Activated CD4-positive, alpha-beta T cell treated with anti-CD3 and anti-CD28 coated beads, Interleukin-2, amount 50 U/mL, for 48 hours (primary cell): ENCODE measurements at regions not wholly inside any gene's neighbourhood (a gene's known extent, or its start where the extent isn't known, plus 50 kb on each side); places are given as distances from the start of the nearest gene placed in this dataset.
"Not testable (repeated sequence)": the region's sequence is repeated elsewhere in the genome, so short reads cannot be mapped to it uniquely, and the experiment has no call there.

Experiments used
- DNase-seq, 2 experiments: peaks; one replicate each; pipeline ENCODE4 v3.0.0-alpha.2; 2020

DNA sequence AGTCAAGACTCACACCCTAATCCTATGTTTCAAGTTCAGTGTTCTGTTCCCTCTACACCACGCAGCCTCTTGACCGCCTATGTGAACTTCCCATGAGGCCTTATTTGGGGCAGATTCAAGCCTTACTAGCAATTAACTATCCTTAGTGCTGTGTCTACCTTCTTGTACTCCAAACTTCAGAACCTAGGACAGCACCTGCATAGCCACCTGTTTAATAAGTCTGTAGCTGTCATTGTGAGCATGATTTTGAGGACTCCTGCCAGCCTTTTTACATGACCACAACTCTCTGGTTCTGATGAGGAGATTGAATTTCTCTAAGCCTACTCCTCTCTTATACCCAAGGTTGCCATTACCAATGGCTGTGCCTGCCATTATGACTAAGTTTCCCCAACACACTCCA lies 50.8 kb upstream of the PCSK1 start:
- DNase-seq = no peak

DNA sequence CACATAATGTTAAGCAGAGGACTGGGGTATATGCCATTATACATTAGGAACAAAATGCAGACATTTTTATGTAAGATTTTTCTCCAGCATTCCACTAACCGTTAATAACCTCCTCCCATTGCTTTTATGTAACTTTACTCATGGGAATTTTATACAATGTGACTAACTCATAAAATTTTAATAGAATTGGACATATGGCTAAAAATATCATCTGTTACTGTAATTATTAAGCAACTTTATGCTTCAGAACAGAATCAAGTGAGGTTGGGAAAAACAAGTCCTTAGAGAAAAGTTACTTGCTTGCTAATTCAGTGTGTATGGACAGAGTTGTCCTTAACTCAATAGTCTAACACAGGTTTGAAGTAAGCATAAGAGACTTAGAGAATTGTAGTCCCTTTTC lies 54.8 kb upstream of the PCSK1 start:
- DNase-seq = no peak

DNA sequence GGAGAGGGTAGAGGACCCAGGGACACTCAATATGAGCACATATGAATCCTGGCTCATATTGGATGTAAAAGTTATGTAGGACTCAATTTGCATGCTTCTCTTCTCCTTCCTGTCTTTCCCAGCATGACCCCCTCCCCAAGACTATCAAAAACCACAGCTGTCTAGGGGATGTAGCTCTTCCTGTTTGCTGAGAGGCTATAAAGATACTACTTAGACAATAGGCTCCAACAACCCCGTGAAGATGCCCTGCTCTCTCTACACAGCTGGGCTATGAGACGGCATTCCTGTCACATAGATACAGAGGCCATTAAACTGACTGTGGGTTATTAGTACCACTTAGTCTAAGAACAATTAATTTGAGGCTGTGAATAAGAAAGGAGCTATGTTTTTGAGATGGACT lies 56.5 kb upstream of the PCSK1 start:
- DNase-seq = no peak

DNA sequence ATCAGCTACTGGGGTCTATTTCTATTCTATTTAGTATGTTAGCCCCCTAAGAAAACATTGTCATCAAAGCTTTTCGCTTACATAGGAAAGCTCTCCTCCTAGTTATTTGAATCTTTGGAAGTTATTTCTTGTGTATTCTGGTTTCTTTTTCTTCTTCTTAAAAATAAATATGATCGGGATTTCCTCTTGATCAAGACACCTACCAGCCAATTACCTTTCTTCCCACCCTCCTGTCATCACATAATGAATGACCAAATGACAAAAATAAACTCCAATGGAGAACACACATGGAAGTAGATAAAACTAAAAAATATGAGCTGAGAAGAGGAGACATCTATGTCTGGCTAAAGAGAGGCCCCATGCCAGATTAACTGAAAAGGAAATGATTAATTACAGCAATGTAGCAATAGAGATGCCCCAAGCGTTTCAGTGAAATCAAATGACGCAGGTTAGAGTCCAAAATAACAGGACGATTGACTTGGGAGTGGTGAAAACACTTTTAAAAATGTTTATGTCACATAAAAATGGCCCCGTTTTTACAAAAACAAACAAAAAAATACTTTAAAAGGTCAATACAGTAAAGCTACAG lies 59.5 kb upstream of the PCSK1 start:
- DNase-seq = no peak

DNA sequence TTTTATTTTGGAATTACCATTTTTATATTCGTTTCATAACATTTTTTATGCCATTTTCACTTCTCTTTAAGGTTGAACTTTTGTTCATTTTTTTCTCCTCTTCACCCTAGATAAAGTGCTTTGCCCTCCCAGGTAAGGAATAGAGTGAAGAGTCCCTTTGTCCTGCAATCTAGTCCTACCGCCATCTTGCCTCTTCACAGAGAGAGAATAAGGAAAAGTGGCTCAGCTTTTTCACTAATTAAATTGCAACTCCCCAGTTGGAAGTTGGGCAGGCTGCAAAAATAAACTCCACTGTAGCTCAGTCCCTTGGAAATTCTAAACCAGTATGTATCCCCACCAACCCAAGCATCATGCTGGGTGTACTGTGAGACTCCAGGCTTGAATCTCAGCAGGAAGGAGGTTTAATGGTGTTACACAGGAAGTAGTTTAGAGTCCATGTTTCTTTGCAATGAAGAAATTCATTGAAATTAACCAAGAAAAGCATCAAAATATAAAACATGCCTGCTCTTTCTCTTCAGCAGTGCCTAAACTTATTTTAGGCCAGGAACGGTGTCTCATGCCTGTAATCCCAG lies 60.3 kb upstream of the PCSK1 start:
- DNase-seq = no peak

DNA sequence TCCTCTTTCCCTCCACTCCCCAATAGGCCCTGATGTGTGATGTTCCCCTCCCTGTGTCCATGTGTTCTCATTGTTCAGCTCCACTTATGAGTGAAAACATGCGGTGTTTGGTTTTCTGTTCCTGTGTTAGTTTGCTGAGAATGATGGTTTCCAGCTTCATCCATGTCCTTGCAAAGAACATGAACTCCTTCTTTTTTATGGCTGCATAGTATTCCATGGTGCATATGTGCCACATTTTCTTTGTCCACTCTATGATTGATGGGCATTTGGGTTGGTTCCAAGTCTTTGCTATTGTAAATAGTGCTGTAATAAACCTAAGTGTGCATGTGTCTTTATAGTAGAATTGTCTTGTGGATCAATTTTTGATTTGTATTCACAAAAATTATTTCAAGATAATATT lies 62.4 kb upstream of the PCSK1 start:
- DNase-seq = not testable (repeated sequence)

DNA sequence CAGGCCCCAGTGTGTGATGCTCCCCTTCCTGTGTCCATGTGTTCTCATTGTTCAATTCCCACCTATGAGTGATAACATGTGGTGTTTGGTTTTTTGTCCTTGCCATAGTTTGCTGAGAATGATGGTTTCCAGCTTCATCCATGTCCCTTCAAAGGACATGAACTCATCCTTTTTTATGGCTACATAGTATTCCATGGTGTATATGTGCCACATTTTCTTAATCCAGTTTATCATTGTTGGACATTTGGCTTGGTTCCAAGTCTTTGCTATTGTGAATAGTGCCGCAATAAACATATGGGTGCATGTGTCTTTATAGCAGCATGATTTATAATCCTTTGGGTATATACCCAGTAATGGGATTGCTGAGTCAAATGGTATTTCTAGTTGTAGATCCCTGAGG lies 64.0 kb upstream of the PCSK1 start:
- not testable (repeated sequence) for DNase-seq

DNA sequence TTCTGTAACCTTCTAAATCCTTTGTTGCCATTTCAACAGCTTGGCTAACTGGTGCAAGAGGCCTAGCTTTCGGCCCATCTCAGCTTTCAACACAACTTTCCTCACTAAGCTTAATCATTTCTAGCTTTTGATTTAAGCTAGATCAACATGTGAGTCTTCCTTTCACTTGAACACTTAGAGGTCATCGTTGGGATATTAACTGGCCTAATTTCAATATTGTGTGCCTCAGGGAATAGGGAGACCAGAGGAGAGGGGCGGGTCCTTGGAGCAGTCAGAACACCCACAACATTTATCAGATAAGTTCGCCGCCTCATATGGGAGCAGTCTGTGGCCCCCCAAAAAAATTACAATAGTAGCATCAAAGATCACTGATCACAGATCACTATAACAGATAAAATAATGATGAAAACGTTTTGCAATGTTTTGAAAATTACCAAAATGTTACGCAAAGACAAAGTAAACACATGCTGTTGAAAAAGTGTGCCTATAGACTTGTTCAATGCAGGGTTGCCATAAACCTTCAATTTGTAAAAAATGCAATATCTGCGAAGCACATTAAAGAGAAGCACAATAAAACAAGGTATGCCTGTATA lies 66.8 kb upstream of the PCSK1 start:
- DNase-seq = no peak

DNA sequence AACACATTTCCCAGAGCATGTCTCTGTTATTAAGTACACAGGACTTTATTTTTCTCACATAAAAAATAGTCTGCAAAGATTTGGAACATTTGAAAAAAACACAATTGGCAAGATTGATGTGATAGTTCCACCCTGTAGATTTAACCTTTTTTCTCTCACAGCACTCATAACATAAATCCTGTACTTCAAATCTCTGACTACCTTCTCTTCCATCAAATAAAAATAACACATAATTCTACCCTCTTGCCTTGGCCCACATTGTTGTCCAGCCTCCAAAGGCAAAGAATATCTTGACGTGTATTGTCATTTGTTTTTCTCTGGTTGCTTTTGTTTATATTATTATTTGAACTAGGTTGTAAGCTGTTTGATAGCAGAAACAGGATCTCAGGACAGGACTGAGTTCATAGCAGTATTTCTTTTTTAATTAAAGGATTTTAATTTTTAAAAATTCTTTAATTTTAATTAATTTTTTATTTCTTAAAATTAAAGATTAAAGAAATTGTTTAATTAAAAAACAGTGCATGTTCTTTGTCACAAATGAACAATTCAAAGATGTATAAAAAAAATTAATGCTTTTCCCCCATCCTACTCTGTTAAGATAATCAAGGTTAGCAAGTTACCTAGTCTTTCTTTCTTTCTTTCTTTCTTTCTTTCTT lies 69.1 kb upstream of the PCSK1 start:
- DNase-seq = no peak

DNA sequence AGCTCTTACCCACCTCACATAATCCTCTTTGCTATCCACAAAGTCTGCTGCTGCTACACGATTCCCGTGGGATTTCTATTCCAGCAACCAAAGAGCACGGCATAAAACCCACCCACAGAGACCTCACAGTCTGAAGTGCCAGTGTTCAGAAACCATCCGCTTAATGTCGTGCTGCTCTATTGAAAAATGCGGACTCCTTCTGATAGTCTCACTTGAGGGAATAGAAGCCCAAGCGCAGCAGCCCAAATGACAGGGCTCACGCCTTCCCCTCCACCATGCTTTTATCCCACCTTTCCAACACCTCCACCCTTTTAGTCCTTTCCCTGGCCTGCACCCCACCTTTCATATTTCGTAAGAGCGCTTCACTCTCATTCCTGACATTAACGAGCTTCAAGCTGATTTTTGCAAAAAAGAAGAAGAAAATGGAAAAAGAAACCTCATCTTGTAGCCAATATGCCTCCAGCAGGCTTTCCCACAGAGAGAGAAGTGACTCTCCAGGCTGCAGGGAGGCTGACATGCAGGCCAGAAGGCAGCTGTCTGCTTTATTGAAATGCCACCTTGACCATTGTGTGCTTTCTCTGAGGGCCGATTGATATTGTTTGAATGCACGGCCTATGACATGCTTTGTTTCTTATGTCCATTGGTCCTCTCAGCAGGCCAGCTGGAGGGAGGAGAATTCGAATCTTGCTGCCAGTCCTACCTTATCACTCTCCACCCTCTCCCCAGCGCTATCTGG lies 70.6 kb upstream of the PCSK1 start:
- DNase-seq = no peak

DNA sequence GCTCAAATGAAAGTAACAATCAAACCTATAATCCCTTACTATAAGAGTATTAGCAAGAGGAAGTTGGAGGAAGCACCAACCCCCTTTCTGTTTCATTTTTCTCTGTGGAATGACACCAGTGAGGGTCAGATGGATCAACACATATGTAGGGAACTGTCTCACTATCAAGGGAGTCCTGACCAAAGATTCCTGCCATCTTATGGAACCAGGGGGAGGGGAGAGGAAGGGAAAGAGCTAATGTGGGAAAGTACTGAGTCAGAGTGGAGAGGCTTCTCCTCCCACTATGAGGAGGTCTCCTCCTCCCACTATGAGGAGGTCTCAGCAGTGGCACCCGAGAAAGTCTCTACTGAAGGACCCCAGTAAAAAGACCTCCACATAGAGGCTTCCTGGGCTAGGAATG lies 73.3 kb upstream of the PCSK1 start:
- no peak for DNase-seq

DNA sequence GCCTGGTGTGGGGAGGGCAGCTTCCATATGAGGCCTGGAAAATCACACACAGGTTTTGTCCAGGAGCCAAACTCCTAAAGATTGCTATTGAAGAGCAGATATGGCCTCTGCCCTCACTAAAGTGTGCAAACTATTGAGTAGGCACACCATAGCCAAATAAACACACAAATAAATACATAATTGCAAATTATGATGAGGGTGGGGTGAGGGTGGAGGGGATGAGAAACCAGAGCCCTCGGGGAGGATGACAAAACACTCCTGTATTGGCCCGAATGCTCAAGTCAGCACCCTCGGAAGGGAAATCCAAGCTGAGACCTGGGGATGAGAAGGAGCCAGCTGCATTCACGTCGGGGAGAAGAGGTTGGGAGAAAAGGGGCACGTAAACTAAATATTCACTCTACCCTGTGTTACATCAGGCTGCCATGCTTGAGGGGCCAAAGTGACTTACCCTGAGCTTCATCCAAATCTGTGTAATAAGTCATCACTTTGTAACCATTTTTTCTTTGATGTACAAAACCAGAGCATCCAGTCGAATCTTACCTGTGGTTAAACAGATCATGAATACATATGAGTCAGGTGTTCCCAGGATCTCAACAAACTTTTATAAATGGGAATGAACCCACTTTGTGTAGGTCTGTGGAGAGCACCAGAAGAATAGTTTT lies 73.9 kb upstream of the PCSK1 start:
- DNase-seq = no peak

DNA sequence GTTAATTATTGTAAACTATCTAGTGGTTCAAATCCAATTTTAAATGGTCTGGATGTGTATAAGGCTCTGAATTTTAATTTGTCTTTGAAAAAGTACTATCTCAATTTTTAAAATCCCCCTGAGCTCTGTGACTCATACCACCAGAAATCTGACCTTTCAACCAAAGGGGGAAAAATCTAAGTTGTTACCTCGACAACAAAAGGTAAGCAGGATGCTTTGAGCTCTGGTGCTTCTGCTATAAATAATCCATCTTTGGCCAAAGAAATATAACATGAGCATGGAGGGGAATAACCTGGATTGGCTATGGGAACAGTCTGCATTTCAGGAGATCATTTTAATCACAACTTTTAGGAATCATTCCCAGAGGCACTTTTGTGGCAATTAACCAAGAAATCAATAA lies 76.3 kb upstream of the PCSK1 start:
- DNase-seq = no peak

DNA sequence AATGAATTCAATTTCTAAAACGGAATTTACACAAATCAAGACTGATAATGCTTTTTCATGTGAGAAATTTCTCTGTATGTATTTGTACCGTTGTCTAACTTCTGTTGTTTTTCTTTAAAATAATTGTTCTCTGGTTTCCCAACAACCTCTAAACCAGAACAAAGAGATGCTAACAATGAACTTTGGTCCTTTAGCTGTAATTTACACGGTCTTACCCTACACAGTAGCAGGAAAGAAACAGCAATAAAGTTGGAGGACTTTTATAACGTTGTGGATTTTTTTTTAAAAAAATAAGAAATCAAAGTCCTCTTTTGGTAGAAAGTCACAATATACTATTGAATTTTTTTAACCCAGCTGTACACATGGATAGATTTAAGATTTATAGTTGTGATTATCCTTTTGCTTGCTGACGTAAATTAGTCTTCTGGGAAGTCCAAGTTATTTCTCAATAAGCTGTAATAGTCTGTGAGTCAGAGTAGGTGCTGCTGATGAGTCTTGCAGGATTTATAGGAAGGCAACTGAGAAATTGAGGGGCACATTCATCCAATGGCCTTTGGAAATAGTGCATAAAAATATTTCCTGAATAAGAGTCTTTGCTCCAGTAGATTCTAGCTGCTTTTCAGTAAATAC lies 76.8 kb upstream of the PCSK1 start:
- DNase-seq = no peak

DNA sequence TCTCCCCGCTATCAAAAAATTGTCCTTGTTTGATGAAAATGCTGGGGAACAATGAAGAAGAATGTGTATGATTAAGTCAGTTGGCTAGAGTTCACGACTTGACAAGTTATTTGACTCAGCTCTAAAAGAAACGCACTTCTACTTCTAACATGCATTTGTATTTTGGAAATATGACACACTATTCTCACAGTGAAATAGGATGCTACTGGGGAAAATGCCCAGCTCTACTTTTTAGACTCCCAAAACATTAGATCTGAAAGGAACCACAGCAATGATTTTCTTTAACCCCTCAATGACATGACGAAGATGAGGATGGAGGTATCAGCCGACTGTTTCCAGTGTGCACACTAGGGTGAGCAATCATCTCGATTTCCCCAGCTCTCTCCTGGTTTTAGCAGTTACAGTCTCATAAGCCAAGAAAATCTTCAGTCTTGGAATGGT lies 83.6 kb upstream of the PCSK1 start:
- no peak for DNase-seq

DNA sequence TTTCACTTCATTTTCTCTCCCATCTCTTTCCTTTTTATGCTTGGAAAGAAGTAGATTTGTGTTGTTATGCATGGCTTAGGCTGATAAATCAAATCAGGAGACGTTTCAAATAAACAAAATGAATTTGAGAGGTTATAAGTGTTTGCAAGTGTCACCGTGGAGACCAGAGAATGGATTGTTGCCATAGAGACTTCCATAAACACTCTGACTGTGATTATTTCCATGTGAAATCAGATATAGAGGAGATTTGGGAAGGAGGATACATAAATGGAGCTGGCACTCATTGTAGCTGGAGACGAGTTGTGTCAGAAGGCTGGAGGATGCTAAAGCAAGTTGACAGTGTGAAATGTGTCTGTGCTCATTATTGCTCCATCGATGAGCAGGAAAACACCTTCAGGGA lies 84.2 kb upstream of the PCSK1 start:
- DNase-seq = no peak

DNA sequence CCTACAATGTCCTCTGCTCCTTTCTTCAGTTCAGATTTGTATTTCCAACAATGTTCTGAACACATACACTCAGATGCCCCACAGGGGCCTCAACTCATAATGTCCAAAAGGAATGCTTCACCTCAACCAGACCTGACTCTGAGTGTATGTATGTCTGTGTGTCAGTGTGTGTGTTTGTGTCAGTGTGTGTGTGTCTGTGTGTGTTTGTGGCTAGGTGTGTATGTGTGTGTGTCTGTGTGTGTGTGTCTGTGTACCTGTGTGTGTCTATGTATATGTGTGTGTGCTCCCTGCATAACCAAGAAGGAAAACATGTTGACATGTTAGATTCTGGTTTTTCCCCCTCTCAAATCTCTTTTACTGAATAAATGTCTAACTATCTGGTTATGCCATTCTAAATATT lies 87.3 kb upstream of the PCSK1 start:
- DNase-seq = no peak

DNA sequence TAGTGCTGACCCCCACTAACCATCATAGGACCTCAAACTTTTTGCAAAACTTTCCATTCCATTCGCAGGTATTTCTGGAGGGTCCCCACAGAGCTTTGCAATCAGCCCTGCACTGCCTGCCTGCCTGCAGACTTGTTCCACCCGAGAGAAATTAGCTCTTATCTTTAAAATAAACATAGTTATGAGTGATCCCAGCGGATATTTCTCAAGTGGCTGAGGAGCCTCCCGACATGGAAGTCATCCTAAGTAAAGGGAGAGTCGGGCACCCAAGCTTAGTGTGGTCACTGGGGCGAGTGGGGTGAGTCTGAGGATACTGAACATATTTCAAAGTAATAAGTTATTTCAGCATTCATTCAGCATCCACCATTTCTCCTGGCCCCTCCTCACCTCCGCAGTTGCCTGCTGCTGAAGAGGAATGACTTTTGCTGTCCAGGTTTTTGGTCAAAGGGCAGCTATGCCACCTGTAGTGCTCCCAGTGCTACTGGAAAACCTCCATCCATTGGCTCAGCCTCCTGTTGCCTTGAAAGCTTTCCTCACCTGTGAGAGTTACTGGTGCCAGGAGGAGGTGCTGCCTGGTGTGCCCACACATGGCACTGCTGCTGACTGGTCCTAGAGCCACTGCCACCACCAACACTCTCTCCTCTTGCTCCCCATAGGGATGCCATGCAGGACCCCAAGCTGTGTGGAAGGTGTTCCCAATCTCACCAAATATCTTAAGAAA lies 89.7 kb upstream of the PCSK1 start:
- no peak for DNase-seq

DNA sequence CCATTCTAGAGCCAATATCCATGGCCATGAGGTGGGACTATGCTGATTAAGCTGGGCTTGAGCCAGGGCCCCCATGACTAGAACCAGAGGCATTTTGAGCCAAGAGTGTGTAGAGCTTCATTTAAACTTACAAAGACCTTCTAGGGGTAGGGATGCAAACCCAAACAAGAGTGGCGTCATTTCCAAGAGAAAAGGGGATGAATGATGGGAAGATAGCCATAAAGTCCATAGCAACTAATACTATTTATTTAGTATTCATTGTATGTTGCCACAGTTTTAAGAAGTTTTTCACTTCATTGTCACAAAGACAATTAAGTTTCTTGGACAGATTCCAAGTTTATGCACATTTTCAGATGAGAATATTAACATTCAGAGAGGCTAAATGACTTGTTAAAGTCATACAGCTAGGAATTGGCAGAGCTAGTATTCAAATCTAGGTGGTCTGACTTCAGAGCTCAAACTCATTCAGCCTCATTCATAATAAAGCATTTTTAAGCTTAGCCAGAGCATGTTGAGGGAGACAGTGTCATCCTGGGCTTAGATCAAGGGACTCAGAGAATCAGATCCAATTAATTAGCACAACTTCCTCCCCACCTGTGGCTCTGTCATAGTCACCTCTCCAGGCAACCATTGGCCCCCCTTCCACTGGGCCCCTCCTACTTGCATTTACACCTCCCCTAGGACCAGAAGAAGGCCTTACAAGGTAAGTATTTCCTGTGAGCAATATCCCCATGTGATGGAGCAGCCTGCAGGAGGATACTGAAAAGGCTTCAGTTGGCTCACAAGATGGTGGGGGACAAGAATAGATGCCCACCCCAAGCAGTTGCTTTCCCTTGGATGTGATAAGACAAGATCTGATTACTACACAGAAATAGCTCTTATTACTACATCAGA lies 95.0 kb upstream of the PCSK1 start:
- no peak for DNase-seq

DNA sequence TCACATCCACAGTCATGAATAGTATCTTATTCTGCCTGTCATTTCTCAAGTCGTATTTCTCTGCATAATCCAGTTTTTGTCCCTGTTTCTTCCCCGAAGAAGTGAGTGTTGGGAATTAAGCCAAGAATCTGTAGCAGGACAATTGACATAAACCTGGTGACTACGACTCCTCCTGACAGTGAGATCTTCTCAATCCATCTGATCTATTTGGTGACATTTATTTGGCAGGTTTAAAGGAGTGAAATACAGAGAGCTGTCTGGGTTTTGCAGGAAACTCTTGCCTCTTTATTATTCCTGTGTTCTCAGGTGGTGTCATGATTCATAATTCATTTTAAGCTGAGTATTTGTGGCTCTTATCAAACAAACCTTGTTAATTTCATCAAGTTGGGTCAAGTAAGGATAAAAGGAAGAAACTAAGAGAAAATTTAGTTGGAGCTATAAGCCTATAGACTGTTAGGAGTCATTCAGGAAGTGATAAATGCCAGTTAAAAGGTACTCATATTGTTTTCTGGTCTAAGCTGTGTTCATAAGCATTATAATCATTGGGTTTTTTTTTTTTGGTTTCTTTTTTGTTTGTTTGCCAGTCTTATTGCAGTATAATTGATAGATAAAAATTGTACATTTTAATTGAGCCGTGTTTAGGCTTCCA lies 95.9 kb upstream of the PCSK1 start:
- DNase-seq = no peak
